Ishikawa (cell line): ENCODE measurements at regions not wholly inside any gene's neighbourhood (a gene's known extent, or its start where the extent isn't known, plus 50 kb on each side); places are given as distances from the start of the nearest gene placed in this dataset.

Experiments
- CEBPB ChIP-seq: IDR thresholded peaks from 2 replicates; pipeline ENCODE4 v1.6.1; 2012
- CREB1 ChIP-seq: IDR thresholded peaks from 2 replicates; pipeline ENCODE4 v1.6.1; 2012; ENCODE audit warnings: low read depth
- EGR1 ChIP-seq: IDR thresholded peaks from 2 replicates; pipeline ENCODE4 v1.6.1; 2012
- EP300 ChIP-seq: IDR thresholded peaks from 2 replicates; pipeline ENCODE4 v1.6.1; 2012; ENCODE audit warnings: borderline replicate concordance
- FOXM1 ChIP-seq: IDR thresholded peaks from 2 replicates; pipeline ENCODE4 v1.6.1; 2012; ENCODE audit warnings: low read depth, borderline replicate concordance
- NFIC ChIP-seq: IDR thresholded peaks from 2 replicates; pipeline ENCODE4 v1.6.1; 2012
- RAD21 ChIP-seq: IDR thresholded peaks from 2 replicates; pipeline ENCODE4 v1.6.1; 2012; ENCODE audit warnings: low read depth
- TAF1 ChIP-seq: IDR thresholded peaks from 2 replicates; pipeline ENCODE4 v1.6.1; 2012; ENCODE audit warnings: low read depth, mild to moderate bottlenecking
- TCF12 ChIP-seq: IDR thresholded peaks from 2 replicates; pipeline ENCODE4 v1.6.1; 2012; ENCODE audit warnings: low read depth
- TEAD4 ChIP-seq: IDR thresholded peaks from 2 replicates; pipeline ENCODE4 v1.6.1; 2012
- YY1 ChIP-seq: IDR thresholded peaks from 2 replicates; pipeline ENCODE4 v1.6.1; 2012; ENCODE audit warnings: low read depth
- ZBTB7A ChIP-seq: IDR thresholded peaks from 2 replicates; pipeline ENCODE4 v1.6.1; 2012; ENCODE audit warnings: low read depth
- TF ChIP-seq, protein P1 (sequence below): IDR thresholded peaks from 2 replicates; pipeline ENCODE4 v1.6.1; 2012; ENCODE audit warnings: low read depth, mild to moderate bottlenecking
- TF ChIP-seq, protein P2 (sequence below): IDR thresholded peaks from 2 replicates; pipeline ENCODE4 v1.6.1; 2012
- TF ChIP-seq, protein P3 (sequence below): IDR thresholded peaks from 2 replicates; pipeline ENCODE4 v1.6.1; 2012

DNA sequence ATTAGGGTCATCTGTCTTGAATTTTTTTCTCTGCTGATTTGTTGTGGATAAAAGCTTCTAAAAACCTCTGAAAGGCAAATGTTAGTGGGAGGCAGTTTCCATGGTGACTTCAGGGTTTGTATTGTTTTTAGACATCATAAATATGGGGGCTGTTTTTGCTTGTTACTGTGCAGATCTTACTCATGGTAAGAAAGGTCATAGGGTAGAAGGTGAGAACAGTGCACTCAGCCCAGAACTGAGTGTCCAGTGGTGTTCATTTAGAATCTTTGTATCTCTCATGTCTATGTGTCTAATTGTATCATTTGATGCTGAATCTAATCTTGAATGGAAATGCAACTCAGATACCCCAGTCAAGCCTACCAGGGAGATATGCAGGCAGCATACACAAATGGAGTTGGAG, 609.8 kb downstream of the ZNF674 start:
- no peak for TF ChIP-seq FOXM1
- TF ChIP-seq CREB1, result no peak
- TF ChIP-seq, protein P1, sequence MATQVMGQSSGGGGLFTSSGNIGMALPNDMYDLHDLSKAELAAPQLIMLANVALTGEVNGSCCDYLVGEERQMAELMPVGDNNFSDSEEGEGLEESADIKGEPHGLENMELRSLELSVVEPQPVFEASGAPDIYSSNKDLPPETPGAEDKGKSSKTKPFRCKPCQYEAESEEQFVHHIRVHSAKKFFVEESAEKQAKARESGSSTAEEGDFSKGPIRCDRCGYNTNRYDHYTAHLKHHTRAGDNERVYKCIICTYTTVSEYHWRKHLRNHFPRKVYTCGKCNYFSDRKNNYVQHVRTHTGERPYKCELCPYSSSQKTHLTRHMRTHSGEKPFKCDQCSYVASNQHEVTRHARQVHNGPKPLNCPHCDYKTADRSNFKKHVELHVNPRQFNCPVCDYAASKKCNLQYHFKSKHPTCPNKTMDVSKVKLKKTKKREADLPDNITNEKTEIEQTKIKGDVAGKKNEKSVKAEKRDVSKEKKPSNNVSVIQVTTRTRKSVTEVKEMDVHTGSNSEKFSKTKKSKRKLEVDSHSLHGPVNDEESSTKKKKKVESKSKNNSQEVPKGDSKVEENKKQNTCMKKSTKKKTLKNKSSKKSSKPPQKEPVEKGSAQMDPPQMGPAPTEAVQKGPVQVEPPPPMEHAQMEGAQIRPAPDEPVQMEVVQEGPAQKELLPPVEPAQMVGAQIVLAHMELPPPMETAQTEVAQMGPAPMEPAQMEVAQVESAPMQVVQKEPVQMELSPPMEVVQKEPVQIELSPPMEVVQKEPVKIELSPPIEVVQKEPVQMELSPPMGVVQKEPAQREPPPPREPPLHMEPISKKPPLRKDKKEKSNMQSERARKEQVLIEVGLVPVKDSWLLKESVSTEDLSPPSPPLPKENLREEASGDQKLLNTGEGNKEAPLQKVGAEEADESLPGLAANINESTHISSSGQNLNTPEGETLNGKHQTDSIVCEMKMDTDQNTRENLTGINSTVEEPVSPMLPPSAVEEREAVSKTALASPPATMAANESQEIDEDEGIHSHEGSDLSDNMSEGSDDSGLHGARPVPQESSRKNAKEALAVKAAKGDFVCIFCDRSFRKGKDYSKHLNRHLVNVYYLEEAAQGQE, result no peak
- no peak for TF ChIP-seq CEBPB
- no peak for TF ChIP-seq NFIC
- TF ChIP-seq, protein P2, sequence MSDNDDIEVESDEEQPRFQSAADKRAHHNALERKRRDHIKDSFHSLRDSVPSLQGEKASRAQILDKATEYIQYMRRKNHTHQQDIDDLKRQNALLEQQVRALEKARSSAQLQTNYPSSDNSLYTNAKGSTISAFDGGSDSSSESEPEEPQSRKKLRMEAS, result no peak
- no peak for TF ChIP-seq YY1
- no peak for TF ChIP-seq TAF1
- TF ChIP-seq TCF12, result no peak
- TF ChIP-seq RAD21, result no peak
- no peak for TF ChIP-seq TEAD4
- no peak for TF ChIP-seq EP300
- no peak for TF ChIP-seq EGR1
- TF ChIP-seq, protein P3, sequence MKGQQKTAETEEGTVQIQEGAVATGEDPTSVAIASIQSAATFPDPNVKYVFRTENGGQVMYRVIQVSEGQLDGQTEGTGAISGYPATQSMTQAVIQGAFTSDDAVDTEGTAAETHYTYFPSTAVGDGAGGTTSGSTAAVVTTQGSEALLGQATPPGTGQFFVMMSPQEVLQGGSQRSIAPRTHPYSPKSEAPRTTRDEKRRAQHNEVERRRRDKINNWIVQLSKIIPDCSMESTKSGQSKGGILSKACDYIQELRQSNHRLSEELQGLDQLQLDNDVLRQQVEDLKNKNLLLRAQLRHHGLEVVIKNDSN, result no peak
- TF ChIP-seq ZBTB7A, result no peak

DNA sequence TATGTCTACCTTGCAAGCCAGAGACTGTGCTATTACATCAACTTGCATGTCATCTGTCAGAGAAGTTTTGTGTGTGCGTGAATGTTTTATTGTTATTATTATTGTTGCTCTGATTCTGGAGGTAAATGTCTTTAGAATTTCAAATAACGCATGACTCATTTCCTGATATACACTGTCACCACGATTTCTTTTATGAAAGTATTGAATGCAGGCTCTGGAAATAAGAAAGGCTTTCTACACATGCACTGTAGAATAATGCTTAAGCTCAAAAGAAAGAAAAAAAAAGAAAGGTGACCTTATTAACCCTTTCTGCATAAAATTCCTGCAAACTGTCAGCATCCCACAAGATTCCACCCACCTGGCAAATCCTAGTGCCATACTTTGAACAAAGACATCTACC, 632.9 kb downstream of the ZNF674 start:
- no peak for TF ChIP-seq FOXM1
- TF ChIP-seq NFIC, result no peak
- TF ChIP-seq EP300, result no peak
- TF ChIP-seq EGR1, result no peak
- no peak for TF ChIP-seq RAD21

DNA sequence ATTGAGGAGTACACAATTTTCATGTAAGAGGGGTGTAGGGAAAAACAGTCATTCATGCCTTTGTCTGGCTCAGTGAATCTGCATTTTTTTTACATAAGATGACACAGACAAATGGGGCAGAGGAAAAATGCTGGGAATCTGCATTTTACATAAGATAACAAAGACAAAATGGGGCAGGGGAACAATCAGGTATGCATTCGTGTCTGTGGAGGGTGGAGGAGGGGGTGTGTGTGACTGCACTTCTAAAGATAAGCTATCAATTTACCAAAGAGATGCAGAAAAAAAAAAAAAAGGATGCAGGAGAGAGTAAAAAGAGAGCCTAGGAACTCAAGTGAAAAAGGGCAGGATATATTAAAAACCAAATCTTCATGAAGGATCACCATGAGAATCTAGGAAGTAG, 637.4 kb downstream of the ZNF674 start:
- TF ChIP-seq, protein P1, result no peak
- TF ChIP-seq NFIC (no peak), CREB1 (no peak), EGR1 (no peak), TCF12 (no peak), TAF1 (no peak), RAD21 (no peak), EP300 (no peak), CEBPB (no peak)
- TF ChIP-seq, protein P2, result no peak

DNA sequence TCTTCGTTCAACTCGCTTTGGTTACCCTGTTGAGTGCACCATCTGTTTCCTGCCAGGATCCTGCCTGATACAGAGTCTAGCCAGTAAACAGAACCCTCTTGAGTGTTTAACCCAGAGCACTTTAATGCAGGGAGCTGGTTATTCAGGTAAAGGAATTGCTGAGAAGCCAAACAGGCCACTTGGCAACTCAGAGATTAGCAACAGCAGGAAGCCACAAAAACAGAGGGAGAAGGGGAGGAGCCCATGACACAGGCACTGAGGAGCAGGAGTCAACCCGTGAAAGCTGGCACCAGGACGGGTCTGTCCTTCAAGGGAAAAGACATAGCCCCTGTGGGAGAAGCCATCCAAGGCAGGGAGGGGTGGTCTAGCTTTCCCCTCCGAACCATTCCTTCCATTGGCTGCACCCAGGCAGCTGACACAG, 641.4 kb downstream of the ZNF674 start:
- TF ChIP-seq EP300 (no peak), TCF12 (no peak), TEAD4 (no peak), TAF1 (no peak), ZBTB7A (no peak), RAD21 (no peak), FOXM1 (no peak), CEBPB (no peak), EGR1 (no peak), YY1 (no peak), NFIC (no peak), CREB1 (no peak)
- TF ChIP-seq, protein P3, result no peak
- TF ChIP-seq, protein P1, result no peak
- TF ChIP-seq, protein P2, result no peak
